SK-N-SH treated with all-trans-retinoic acid at 6 μM for 48 hours (cell line): ENCODE measurements at regions not wholly inside any gene's neighbourhood (a gene's known extent, or its start where the extent isn't known, plus 50 kb on each side); places are given as distances from the start of the nearest gene placed in this dataset.
"Not testable (repeated sequence)": the region's sequence is repeated elsewhere in the genome, so short reads cannot be mapped to it uniquely, and the experiment has no call there.

Source experiments
- ARNTL ChIP-seq: fragments of 450-650 bp; formaldehyde crosslinking; IDR thresholded peaks from 2 replicates; pipeline ENCODE4 v1.5.0; 2020; ENCODE audit warnings: low read depth, mild to moderate bottlenecking, moderate library complexity, borderline replicate concordance
- CSDC2 ChIP-seq: fragments of 250-450 bp; sonication (Bioruptor Pico); IDR thresholded peaks from 2 replicates; pipeline ENCODE4 v1.5.0; 2020; ENCODE audit warnings: mild to moderate bottlenecking, moderate library complexity
- ESRRG ChIP-seq: fragments of 250-450 bp; sonication (Bioruptor Pico); IDR thresholded peaks from 2 replicates; pipeline ENCODE4 v1.6.1; 2021; ENCODE audit warnings: mild to moderate bottlenecking
- GLIS3 ChIP-seq: fragments of 250-450 bp; sonication (Bioruptor Pico); IDR thresholded peaks from 2 replicates; pipeline ENCODE4 v1.5.0; 2020; ENCODE audit warnings: mild to moderate bottlenecking, moderate library complexity
- POU6F1 ChIP-seq: fragments of 250-450 bp; sonication (Bioruptor Pico); IDR thresholded peaks from 2 replicates; pipeline ENCODE4 v1.8.0; 2021; ENCODE audit warnings: low read depth, mild to moderate bottlenecking, moderate library complexity, borderline replicate concordance
- PPARA ChIP-seq: fragments of 250-450 bp; sonication (Bioruptor Pico); IDR thresholded peaks from 2 replicates; pipeline ENCODE4 v1.5.0; 2020; ENCODE audit warnings: mild to moderate bottlenecking, borderline replicate concordance
- RARB ChIP-seq: fragments of 250-450 bp; sonication (Bioruptor Pico); IDR thresholded peaks from 2 replicates; pipeline ENCODE4 v1.8.0; 2021; ENCODE audit warnings: mild to moderate bottlenecking, moderate library complexity
- TCF4 ChIP-seq: fragments of 250-450 bp; sonication (Bioruptor Pico); IDR thresholded peaks from 2 replicates; pipeline ENCODE4 v1.8.0; 2021; ENCODE audit warnings: mild to moderate bottlenecking, moderate library complexity, borderline replicate concordance
- TOX ChIP-seq: fragments of 250-450 bp; sonication (Bioruptor Pico); IDR thresholded peaks from 2 replicates; pipeline ENCODE4 v1.8.0; 2021; ENCODE audit warnings: mild to moderate bottlenecking, moderate library complexity, borderline replicate concordance
- ZFP3 ChIP-seq: fragments of 250-450 bp; sonication (Bioruptor Pico); IDR thresholded peaks from 2 replicates; pipeline ENCODE4 v1.5.0; 2020; ENCODE audit warnings: mild to moderate bottlenecking, moderate library complexity
- ZFP30 ChIP-seq: fragments of 450-650 bp; formaldehyde crosslinking; IDR thresholded peaks from 2 replicates; pipeline ENCODE4 v1.5.0; 2022; ENCODE audit warnings: mild to moderate bottlenecking, moderate library complexity
- ZNF565 ChIP-seq: fragments of 450-650 bp; formaldehyde crosslinking; conservative IDR thresholded peaks from 2 replicates; pipeline ENCODE4 v1.5.0; 2020; ENCODE audit warnings: low read depth, mild to moderate bottlenecking, moderate library complexity
- TF ChIP-seq, protein P1 (sequence below): fragments of 250-450 bp; sonication (Bioruptor Pico); IDR thresholded peaks from 2 replicates; pipeline ENCODE4 v1.5.1; 2020; ENCODE audit warnings: low read depth, mild to moderate bottlenecking, moderate library complexity
- TF ChIP-seq, protein P2 (sequence below): fragments of 250-450 bp; sonication (Bioruptor Pico); IDR thresholded peaks from 2 replicates; pipeline ENCODE4 v1.8.0; 2020; ENCODE audit warnings: mild to moderate bottlenecking, moderate library complexity, borderline replicate concordance

GRCh38 chr18:75839686-75840085 is 412.2 kb upstream of the SMIM21 start:
- TF ChIP-seq, protein P1, sequence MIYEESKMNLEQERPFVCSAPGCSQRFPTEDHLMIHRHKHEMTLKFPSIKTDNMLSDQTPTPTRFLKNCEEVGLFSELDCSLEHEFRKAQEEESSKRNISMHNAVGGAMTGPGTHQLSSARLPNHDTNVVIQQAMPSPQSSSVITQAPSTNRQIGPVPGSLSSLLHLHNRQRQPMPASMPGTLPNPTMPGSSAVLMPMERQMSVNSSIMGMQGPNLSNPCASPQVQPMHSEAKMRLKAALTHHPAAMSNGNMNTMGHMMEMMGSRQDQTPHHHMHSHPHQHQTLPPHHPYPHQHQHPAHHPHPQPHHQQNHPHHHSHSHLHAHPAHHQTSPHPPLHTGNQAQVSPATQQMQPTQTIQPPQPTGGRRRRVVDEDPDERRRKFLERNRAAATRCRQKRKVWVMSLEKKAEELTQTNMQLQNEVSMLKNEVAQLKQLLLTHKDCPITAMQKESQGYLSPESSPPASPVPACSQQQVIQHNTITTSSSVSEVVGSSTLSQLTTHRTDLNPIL: not testable (repeated sequence)
- TF ChIP-seq PPARA; ZFP3; ESRRG (CRISPR knock-in tag); TCF4 (CRISPR knock-in tag); ARNTL (CRISPR knock-in tag); TOX (CRISPR knock-in tag); GLIS3 (CRISPR knock-in tag); ZNF565 (CRISPR knock-in tag); RARB; POU6F1 (CRISPR knock-in tag); CSDC2 (CRISPR knock-in tag); ZFP30: not testable (repeated sequence)
- TF ChIP-seq, protein P2, sequence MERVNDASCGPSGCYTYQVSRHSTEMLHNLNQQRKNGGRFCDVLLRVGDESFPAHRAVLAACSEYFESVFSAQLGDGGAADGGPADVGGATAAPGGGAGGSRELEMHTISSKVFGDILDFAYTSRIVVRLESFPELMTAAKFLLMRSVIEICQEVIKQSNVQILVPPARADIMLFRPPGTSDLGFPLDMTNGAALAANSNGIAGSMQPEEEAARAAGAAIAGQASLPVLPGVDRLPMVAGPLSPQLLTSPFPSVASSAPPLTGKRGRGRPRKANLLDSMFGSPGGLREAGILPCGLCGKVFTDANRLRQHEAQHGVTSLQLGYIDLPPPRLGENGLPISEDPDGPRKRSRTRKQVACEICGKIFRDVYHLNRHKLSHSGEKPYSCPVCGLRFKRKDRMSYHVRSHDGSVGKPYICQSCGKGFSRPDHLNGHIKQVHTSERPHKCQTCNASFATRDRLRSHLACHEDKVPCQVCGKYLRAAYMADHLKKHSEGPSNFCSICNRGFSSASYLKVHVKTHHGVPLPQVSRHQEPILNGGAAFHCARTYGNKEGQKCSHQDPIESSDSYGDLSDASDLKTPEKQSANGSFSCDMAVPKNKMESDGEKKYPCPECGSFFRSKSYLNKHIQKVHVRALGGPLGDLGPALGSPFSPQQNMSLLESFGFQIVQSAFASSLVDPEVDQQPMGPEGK (CRISPR knock-in tag): not testable (repeated sequence)
